Activated CD8-positive, alpha-beta memory T cell treated with anti-CD3 and anti-CD28 coated beads, Interleukin-2, amount 50 U/mL, for 1 hour (primary cell): ENCODE measurements at regions not wholly inside any gene's neighbourhood (a gene's known extent, or its start where the extent isn't known, plus 50 kb on each side); places are given as distances from the start of the nearest gene placed in this dataset.

Source experiments
- DNase-seq: peaks from one replicate; pipeline ENCODE4 v3.0.0-alpha.2; 2020; ENCODE audit errors: extremely low read depth

DNA sequence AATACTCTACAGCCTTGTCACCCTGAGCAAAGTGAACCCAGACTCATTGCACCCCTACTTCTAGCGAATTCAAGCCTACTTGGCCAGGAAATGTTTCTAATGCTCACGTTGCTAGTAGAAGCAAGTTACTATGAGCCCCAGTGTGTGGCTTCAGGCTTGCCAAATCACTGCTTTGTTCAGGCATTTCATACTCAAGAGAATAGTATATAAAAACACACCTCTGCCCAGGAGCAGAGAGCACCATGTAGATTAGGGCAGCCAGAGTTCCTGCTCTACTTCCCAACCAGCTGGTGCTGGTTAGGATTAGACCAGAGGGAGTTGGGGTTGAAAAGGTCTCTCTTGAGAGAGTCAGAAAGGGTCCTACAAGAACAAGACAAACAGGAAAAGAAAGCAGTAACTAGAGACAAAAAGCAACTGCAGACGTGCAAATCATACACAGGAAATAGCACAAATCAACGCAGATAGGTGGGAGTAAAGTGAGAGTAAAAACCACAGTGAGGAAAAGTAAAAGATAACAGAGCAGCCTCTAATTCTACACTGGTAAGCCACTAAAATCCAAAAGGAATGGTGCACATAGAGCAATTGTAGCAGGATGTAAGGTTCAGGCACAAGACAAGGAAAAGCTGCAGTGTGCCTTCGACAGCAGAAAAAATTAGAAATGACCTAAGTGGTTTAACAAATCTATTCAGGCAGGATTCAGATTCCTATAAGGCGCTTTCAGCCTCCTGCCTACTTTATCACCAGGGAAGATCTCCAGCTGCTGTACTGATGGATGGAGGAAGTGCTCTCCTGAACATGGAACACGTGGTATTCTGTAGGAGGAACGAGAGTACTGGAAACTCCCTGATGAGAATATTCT lies 49.6 kb upstream of the KIF2A start:
- DNase-seq: no peak
